Esophagus (tissue), 2 donors: ENCODE measurements at regions not wholly inside any gene's neighbourhood (a gene's known extent, or its start where the extent isn't known, plus 50 kb on each side); places are given as distances from the start of the nearest gene placed in this dataset.

Experiments used
- H3K27ac ChIP-seq, 2 donors: one replicate each; pipeline ENCODE4 v1.5.1; 2013; ENCODE audit warnings: low read depth in 2 of 2, mild to moderate bottlenecking in 2 of 2, inconsistent platforms in 1 of 2, low read length in 1 of 2, moderate library complexity in 1 of 2
- H3K27me3 ChIP-seq, 2 donors: one replicate each; pipeline ENCODE4 v1.6.1; 2013; ENCODE audit warnings: low read length in 2 of 2, control low read depth in 1 of 2, mild to moderate bottlenecking in 1 of 2; ENCODE audit not compliant: insufficient read depth in 2 of 2, control insufficient read depth in 1 of 2
- H3K36me3 ChIP-seq, 2 donors: one replicate each; pipeline ENCODE4 v1.6.1; 2013; ENCODE audit warnings: low read length in 1 of 2; ENCODE audit not compliant: control insufficient read depth in 2 of 2, insufficient read depth in 2 of 2
- H3K4me1 ChIP-seq, 2 donors: one replicate each; pipeline ENCODE4 v1.6.1; 2013; ENCODE audit warnings: low read length in 1 of 2; ENCODE audit not compliant: control insufficient read depth in 2 of 2, insufficient read depth in 2 of 2
- H3K4me3 ChIP-seq, 2 donors: one replicate each; pipeline ENCODE4 v1.5.1; 2013; ENCODE audit warnings: low read length in 2 of 2, mild to moderate bottlenecking in 2 of 2, low read depth in 1 of 2, moderate library complexity in 1 of 2
- H3K9me3 ChIP-seq, 2 donors: one replicate each; pipeline ENCODE4 v1.6.1; 2013; ENCODE audit warnings: mild to moderate bottlenecking in 2 of 2, low read depth in 1 of 2, low read length in 1 of 2, moderate library complexity in 1 of 2; ENCODE audit not compliant: control insufficient read depth in 2 of 2, insufficient read depth in 1 of 2
- WGBS, 2 donors: extraction: QIAGEN DNeasy Blood & Tissue Kit; methylation state at CpG; one replicate each; pipeline ENCODE4 v1.1.7; 2013; 5-methylcytosine and 5-hydroxymethylcytosine counted together
- donor health status: healthy with polysubstance abuse.
- donor health status: Bipolar disorder and iron deficiency.

DNA sequence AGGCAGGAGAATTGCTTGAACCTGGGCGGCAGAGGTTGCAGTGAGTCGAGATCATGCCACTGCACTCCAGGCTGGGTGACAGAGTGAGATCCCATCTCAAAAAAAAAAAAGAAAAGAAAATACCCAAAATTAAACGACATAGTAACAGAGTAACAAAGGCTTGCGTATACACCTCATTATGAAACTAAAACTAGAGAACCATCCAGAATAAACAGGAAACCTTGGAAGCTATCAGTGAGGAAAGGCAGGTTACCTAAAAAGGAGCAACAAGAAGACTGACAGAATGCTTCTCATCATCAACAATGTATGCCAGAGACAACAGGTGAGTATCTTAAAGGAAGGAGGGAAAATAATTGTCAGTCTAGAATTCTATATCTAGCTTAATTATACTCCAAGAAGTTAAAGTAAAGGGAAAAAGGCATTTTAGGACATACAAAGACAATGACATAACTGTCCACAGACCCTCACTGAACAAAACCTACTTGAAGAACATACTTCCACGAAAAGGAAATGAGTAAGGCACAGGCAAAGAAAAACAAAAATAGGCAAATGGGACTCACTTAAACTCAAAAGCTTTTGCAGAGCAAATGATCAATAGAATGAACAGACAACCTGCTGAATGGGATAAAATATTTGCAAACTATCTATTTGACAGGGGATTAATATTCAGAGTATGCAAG is 64.1 kb upstream of the NT5E start:
- Histone ChIP-seq H3K36me3 (no peaks in the 10 kb centered on the region), H3K9me3 (no peaks in the 10 kb centered on the region), H3K27me3 (no peaks in the 10 kb centered on the region), H3K4me3 (no peak overlapping the region), H3K4me1 (no peaks in the 10 kb centered on the region), H3K27ac (no peak overlapping the region)
- 76 to 84% methylated on average over 5 of the region's 5 CpGs for WGBS, 2 donors

- Histone ChIP-seq H3K4me3 (no peak overlapping the region), H3K4me1 (no peaks in the 10 kb centered on the region), H3K36me3 (no peaks in the 10 kb centered on the region), H3K27ac (no peak overlapping the region), H3K9me3 (no peaks in the 10 kb centered on the region), H3K27me3 (no peaks in the 10 kb centered on the region)
- 52 to 56% methylated on average over 6 of the region's 6 CpGs for WGBS, 2 donors
Observed at GRCh38 chr6:85383042-85383441, 66.8 kb upstream of the NT5E start.

- Histone ChIP-seq H3K4me3 (no peak overlapping the region), H3K36me3 (no peaks in the 10 kb centered on the region), H3K9me3 (no peaks in the 10 kb centered on the region), H3K27ac (no peak overlapping the region), H3K27me3 (no peaks in the 10 kb centered on the region), H3K4me1 (no peaks in the 10 kb centered on the region)
- WGBS, 2 donors: 86 to 88% methylated on average over 5 of the region's 5 CpGs
Observed at GRCh38 chr6:85382541-85382940, 67.3 kb upstream of the NT5E start.

- Histone ChIP-seq H3K4me1 (no peaks in the 10 kb centered on the region), H3K27ac (no peak overlapping the region), H3K27me3 (no peaks in the 10 kb centered on the region), H3K4me3 (no peak overlapping the region), H3K9me3 (no peaks in the 10 kb centered on the region), H3K36me3 (no peaks in the 10 kb centered on the region)
- 42 to 77% methylated on average over 2 of the region's 2 CpGs for WGBS, 2 donors
Observed at GRCh38 chr6:85372915-85373270, 77.0 kb upstream of the NT5E start.

- no peak overlapping the region for H3K27ac ChIP-seq
- 80 to 82% methylated on average over 9 of the region's 9 CpGs for WGBS, 2 donors
- no peaks in the 10 kb centered on the region for H3K27me3 ChIP-seq
- no peaks in the 10 kb centered on the region for H3K36me3 ChIP-seq
- H3K4me1 ChIP-seq: no peaks in the 10 kb centered on the region
- no peak overlapping the region for H3K4me3 ChIP-seq
- no peaks in the 10 kb centered on the region for H3K9me3 ChIP-seq
Observed at GRCh38 chr6:85372188-85372914, 77.5 kb upstream of the NT5E start.

DNA sequence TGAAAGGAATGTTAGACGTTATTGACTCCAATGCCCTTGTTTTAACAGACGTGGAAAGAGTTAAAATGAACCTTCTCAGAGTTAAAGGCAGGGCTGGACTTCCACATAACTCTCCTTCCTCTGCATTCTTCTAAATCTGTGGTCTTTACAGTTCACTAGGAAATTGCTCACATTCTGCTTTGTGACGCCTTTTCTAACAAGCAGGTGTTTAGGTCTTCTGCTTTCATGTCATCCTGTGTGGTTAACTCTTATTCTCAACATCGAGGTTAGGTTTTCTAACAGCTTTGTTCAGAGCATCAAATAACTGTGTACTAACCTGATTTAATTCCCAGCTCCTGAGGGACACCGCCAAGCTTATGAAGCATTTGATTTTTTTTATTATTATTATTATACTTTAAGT is 81.3 kb upstream of the NT5E start:
- no peak overlapping the region for H3K27ac ChIP-seq
- no peaks in the 10 kb centered on the region for H3K9me3 ChIP-seq
- H3K4me3 ChIP-seq: no peak overlapping the region
- H3K27me3 ChIP-seq: no peaks in the 10 kb centered on the region
- H3K4me1 ChIP-seq: no peaks in the 10 kb centered on the region
- H3K36me3 ChIP-seq: no peaks in the 10 kb centered on the region
- WGBS, 2 donors: 47 to 58% methylated on average over 5 of the region's 5 CpGs

DNA sequence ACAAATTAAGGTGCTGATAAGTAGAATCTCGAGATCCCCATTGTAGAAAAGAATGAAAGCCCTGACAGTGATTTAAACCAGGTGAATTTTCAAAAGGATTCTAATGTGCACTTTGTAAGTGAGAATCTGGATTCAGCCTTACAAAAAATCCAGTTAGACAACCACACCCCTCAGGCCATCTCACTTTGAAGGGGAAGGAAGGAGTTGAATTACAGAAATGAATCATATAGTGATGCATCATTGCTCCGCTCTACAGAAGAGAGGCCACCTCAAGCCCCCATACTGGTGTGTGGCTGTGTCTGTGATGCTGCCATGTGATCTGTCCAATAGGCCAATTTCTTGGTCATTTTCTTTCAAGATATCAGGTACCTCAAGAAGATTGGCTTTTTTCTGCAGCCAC is 85.5 kb upstream of the NT5E start:
- H3K4me3 ChIP-seq: no peak overlapping the region
- H3K4me1 ChIP-seq: peaks cover 0 to 3% of the 10 kb centered on the region in 2 donors
- H3K27me3 ChIP-seq: peaks cover 0 to 3% of the 10 kb centered on the region in 2 donors
- WGBS, 2 donors: 46 to 49% methylated on average over 2 of the region's 2 CpGs
- no peak overlapping the region for H3K27ac ChIP-seq
- no peaks in the 10 kb centered on the region for H3K36me3 ChIP-seq
- H3K9me3 ChIP-seq: no peaks in the 10 kb centered on the region

- H3K4me3 ChIP-seq: no peak overlapping the region
- WGBS, 2 donors: 94 to 96% methylated on average over 2 of the region's 2 CpGs
- H3K27me3 ChIP-seq: peaks cover 0 to 3% of the 10 kb centered on the region in 2 donors
- no peak overlapping the region for H3K27ac ChIP-seq
- no peaks in the 10 kb centered on the region for H3K36me3 ChIP-seq
- H3K4me1 ChIP-seq: peaks cover 0 to 3% of the 10 kb centered on the region in 2 donors
- no peaks in the 10 kb centered on the region for H3K9me3 ChIP-seq
Observed at GRCh38 chr6:85363870-85364269, 86.0 kb upstream of the NT5E start.

GRCh38 chr6:85362652-85363310 is 87.1 kb upstream of the NT5E start:
- Histone ChIP-seq H3K36me3 (no peaks in the 10 kb centered on the region), H3K27me3 (peaks cover 0 to 3% of the 10 kb centered on the region in 2 donors), H3K9me3 (no peaks in the 10 kb centered on the region), H3K4me3 (no peak overlapping the region), H3K4me1 (peaks cover 0 to 3% of the 10 kb centered on the region in 2 donors), H3K27ac (no peak overlapping the region)
- WGBS, 2 donors: 92 to 93% methylated on average over 2 of the region's 2 CpGs
